ENCODE measurements at regions not wholly inside any gene's neighbourhood (a gene's known extent, or its start where the extent isn't known, plus 50 kb on each side); places are given as distances from the start of the nearest gene placed in this dataset.

- H3K9ac ChIP-seq (ENCODE audit: control insufficient read depth, insufficient read depth, low read length) = no peak overlapping the region
- no peak overlapping the region for H2AFZ ChIP-seq (ENCODE audit: control insufficient read depth, low read depth, low read length)
- no peaks in the 10 kb centered on the region for H3K27me3 ChIP-seq (replicated peaks in 1 of 2; ENCODE audit: control insufficient read depth in 2 of 2, insufficient read depth in 2 of 2, low read length in 1 of 2)
- H3K4me2 ChIP-seq (ENCODE audit: control insufficient read depth, insufficient read depth) = no peak overlapping the region
- no peaks in the 10 kb centered on the region for H3K36me3 ChIP-seq (ENCODE audit: control insufficient read depth in 2 of 2, insufficient read depth in 2 of 2, low read length in 1 of 2)
- POLR2A ChIA-PET = interaction anchor here (0.5 to 2.0 kb wide), 3 partner anchors 36 to 193 kb away, joined by 3 to 7 read pairs (median 6); no protein-coding TSS in a partner anchor
- SMC1A ChIA-PET (ENCODE audit: uncharacterized antibody, unreplicated experiment) = interaction anchor here (0.6 to 4.5 kb wide), 4 partner anchors 12 to 83 kb away, joined by 3 to 23 read pairs (median 6); no protein-coding TSS in a partner anchor
- FAIRE-seq (no peak), DNase-seq (ENCODE audit: low read depth, low spot score) (no peak), ATAC-seq (no peak)
- no peaks in the 10 kb centered on the region for H4K20me1 ChIP-seq (ENCODE audit: control insufficient read depth, insufficient read depth)
- TF ChIP-seq CBFB (IDR thresholded peaks at IDR 0.05; ENCODE audit: low read depth) (no peak), HDGF (IDR thresholded peaks at IDR 0.05) (no peak), FOXK2 (IDR thresholded peaks at IDR 0.05) (no peak), MEF2A (IDR thresholded peaks at IDR 0.05; ENCODE audit: insufficient read depth, low read depth, low read length) (no peak), MYC (IDR thresholded peaks at IDR 0.05; ENCODE audit: insufficient read depth, insufficient read length, insufficient replicate concordance, low read length, severe bottlenecking) (no peak), CBX5 (IDR thresholded peaks at IDR 0.05; ENCODE audit: low read depth) (no peak), RFX5 (IDR thresholded peaks at IDR 0.05; ENCODE audit: low read depth, low read length) (no peak)
- TF ChIP-seq, protein P1, sequence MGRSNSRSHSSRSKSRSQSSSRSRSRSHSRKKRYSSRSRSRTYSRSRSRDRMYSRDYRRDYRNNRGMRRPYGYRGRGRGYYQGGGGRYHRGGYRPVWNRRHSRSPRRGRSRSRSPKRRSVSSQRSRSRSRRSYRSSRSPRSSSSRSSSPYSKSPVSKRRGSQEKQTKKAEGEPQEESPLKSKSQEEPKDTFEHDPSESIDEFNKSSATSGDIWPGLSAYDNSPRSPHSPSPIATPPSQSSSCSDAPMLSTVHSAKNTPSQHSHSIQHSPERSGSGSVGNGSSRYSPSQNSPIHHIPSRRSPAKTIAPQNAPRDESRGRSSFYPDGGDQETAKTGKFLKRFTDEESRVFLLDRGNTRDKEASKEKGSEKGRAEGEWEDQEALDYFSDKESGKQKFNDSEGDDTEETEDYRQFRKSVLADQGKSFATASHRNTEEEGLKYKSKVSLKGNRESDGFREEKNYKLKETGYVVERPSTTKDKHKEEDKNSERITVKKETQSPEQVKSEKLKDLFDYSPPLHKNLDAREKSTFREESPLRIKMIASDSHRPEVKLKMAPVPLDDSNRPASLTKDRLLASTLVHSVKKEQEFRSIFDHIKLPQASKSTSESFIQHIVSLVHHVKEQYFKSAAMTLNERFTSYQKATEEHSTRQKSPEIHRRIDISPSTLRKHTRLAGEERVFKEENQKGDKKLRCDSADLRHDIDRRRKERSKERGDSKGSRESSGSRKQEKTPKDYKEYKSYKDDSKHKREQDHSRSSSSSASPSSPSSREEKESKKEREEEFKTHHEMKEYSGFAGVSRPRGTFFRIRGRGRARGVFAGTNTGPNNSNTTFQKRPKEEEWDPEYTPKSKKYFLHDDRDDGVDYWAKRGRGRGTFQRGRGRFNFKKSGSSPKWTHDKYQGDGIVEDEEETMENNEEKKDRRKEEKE (IDR thresholded peaks at IDR 0.05) = no peak
- H3K4me1 ChIP-seq (ENCODE audit: control insufficient read depth, insufficient read depth, low read length) = no peaks in the 10 kb centered on the region; the same call in 1 of the 2 replicates
- RAD21 ChIA-PET (ENCODE audit: unreplicated experiment) = interaction anchor here (1.0 to 1.3 kb wide), 2 partner anchors 18 to 57 kb away, joined by 3 to 4 read pairs; no protein-coding TSS in a partner anchor
- H3K79me2 ChIP-seq (ENCODE audit: control insufficient read depth, insufficient read depth, low read length) = no peaks in the 10 kb centered on the region
- CTCF ChIA-PET = interaction anchor here (1.0 to 1.1 kb wide), 2 partner anchors 11 to 189 kb away, joined by 3 to 4 read pairs; no protein-coding TSS in a partner anchor
- no peak overlapping the region for H3K4me3 ChIP-seq
- intact Hi-C loops (cut with micrococcal nuclease; ENCODE audit: unreplicated experiment) = no loop called here
- 41% methylated on average over 8 of the region's 8 CpGs for WGBS (ENCODE audit: insufficient coverage, insufficient replicate concordance, low lambda C conversion rate, missing lambda C conversion rate)
- H3K9me3 ChIP-seq (replicated peaks; ENCODE audit: control insufficient read depth, insufficient read depth, low read length) = no peaks in the 10 kb centered on the region; the same call in 1 of the 3 replicates
- BruUV-seq (replicated peaks) = no TSS peak
- no peak overlapping the region for H3K27ac ChIP-seq (ENCODE audit: control insufficient read depth, insufficient read depth)
- in situ Hi-C loops (cut with MboI) = no loop called here
Observed at GRCh38 chr12:88336076-88336739, 194.1 kb downstream of the TMTC3 start.
